ENCODE measurements at regions not wholly inside any gene's neighbourhood (a gene's known extent, or its start where the extent isn't known, plus 50 kb on each side); places are given as distances from the start of the nearest gene placed in this dataset.
"Not testable (repeated sequence)": the region's sequence is repeated elsewhere in the genome, so short reads cannot be mapped to it uniquely, and the experiment has no call there.

GRCh38 chr14:26282011-26282410 lies 315.8 kb downstream of the NOVA1 start:
- H2AFZ ChIP-seq (ENCODE audit: low read depth): 0 out of 2 replicates have a peak overlapping the region, but pooled peaks have one; percentile 36
- H3K9ac ChIP-seq; H3K27ac ChIP-seq (ENCODE audit: low read depth in 2 of 2, low read length in 1 of 2); H4K20me1 ChIP-seq (ENCODE audit: insufficient read depth); H3K4me1 ChIP-seq (ENCODE audit: control insufficient read depth in 1 of 2, insufficient read depth in 2 of 2, low read depth in 1 of 2, low read length in 1 of 2); H3K9me3 ChIP-seq; H3K4me3 ChIP-seq (ENCODE audit: low read depth in 2 of 2, low read length in 1 of 2); H3F3A ChIP-seq (replicated peaks; ENCODE audit: insufficient read depth); H3K4me2 ChIP-seq; DNase-seq; H3K79me2 ChIP-seq (ENCODE audit: insufficient read depth); CTCF ChIA-PET; H3K9me2 ChIP-seq; H3K27me3 ChIP-seq (ENCODE audit: insufficient read depth); H3K36me3 ChIP-seq (replicated peaks in 1 of 2; ENCODE audit: control insufficient read depth in 1 of 2, insufficient read depth in 2 of 2, low read length in 1 of 2); POLR2A ChIA-PET: not testable (repeated sequence)
- 26% methylated on average over 5 of the region's 5 CpGs for WGBS (ENCODE audit: low lambda C conversion rate)

GRCh38 chr14:26281280-26281998 lies 316.4 kb downstream of the NOVA1 start:
- H3K4me2 ChIP-seq: no peak overlapping the region
- H3K79me2 ChIP-seq (ENCODE audit: insufficient read depth): no peaks in the 10 kb centered on the region
- H3K36me3 ChIP-seq (replicated peaks in 1 of 2; ENCODE audit: control insufficient read depth in 1 of 2, insufficient read depth in 2 of 2, low read length in 1 of 2): no peaks in the 10 kb centered on the region
- 18% methylated on average over 5 of the region's 5 CpGs for WGBS (ENCODE audit: low lambda C conversion rate)
- H3K9me3 ChIP-seq: no peaks in the 10 kb centered on the region
- H3K27ac ChIP-seq (ENCODE audit: low read depth in 2 of 2, low read length in 1 of 2): no peak overlapping the region
- H3K4me1 ChIP-seq (ENCODE audit: control insufficient read depth in 1 of 2, insufficient read depth in 2 of 2, low read depth in 1 of 2, low read length in 1 of 2): peaks cover 0 to 6% of the 10 kb centered on the region in 2 experiments; a peak in 1 of 4 replicates
- 0 out of 2 replicates have a peak overlapping the region, but pooled peaks have one; percentile 36 for H2AFZ ChIP-seq (ENCODE audit: low read depth)
- no peaks in the 10 kb centered on the region for H3K27me3 ChIP-seq (ENCODE audit: insufficient read depth)
- H3K9me2 ChIP-seq: no peaks in the 10 kb centered on the region
- no peak for DNase-seq
- no peak for TF ChIP-seq IRF3 (IDR thresholded peaks at IDR 0.05; ENCODE audit: low read depth, low read length)
- no peak for TF ChIP-seq FOXJ3 (CRISPR knock-in tag; IDR thresholded peaks at IDR 0.05)
- no peak for TF ChIP-seq RXRA (IDR thresholded peaks at IDR 0.05; ENCODE audit: borderline replicate concordance, low read depth)
- no peak for TF ChIP-seq EP300 (IDR thresholded peaks at IDR 0.05; ENCODE audit: borderline replicate concordance in 1 of 2, low read depth in 1 of 2, low read length in 1 of 2)
- no peak for TF ChIP-seq FOXM1 (IDR thresholded peaks at IDR 0.05; ENCODE audit: low read depth)
- no peak for TF ChIP-seq RCOR1 (IDR thresholded peaks at IDR 0.05; ENCODE audit: low read length)
- H3K4me3 ChIP-seq (ENCODE audit: low read depth in 2 of 2, low read length in 1 of 2): no peak overlapping the region
- H3F3A ChIP-seq (replicated peaks; ENCODE audit: insufficient read depth): no peaks in the 10 kb centered on the region
- POLR2A ChIA-PET: no interaction called here
- CTCF ChIA-PET: no interaction called here
- no peaks in the 10 kb centered on the region for H4K20me1 ChIP-seq (ENCODE audit: insufficient read depth)
- no peak overlapping the region for H3K9ac ChIP-seq

- H3K4me2 ChIP-seq: no peak overlapping the region
- no peak overlapping the region for H3K9ac ChIP-seq
- peaks cover 0 to 4% of the 10 kb centered on the region in 2 experiments; a peak in 1 of 4 replicates for H3K4me1 ChIP-seq (ENCODE audit: control insufficient read depth in 1 of 2, insufficient read depth in 2 of 2, low read depth in 1 of 2, low read length in 1 of 2)
- no peaks in the 10 kb centered on the region for H3K9me2 ChIP-seq
- 13% methylated on average over 2 of the region's 2 CpGs for WGBS (ENCODE audit: low lambda C conversion rate)
- POLR2A ChIA-PET: no interaction called here
- H3F3A ChIP-seq (replicated peaks; ENCODE audit: insufficient read depth): no peaks in the 10 kb centered on the region
- no peaks in the 10 kb centered on the region for H3K9me3 ChIP-seq
- no peak overlapping the region for H3K27ac ChIP-seq (ENCODE audit: low read depth in 2 of 2, low read length in 1 of 2)
- H3K27me3 ChIP-seq (ENCODE audit: insufficient read depth): no peaks in the 10 kb centered on the region
- no peaks in the 10 kb centered on the region for H4K20me1 ChIP-seq (ENCODE audit: insufficient read depth)
- H3K36me3 ChIP-seq (replicated peaks in 1 of 2; ENCODE audit: control insufficient read depth in 1 of 2, insufficient read depth in 2 of 2, low read length in 1 of 2): no peaks in the 10 kb centered on the region
- no peak overlapping the region for H2AFZ ChIP-seq (ENCODE audit: low read depth)
- DNase-seq: no peak
- CTCF ChIA-PET: interaction anchor here (0.5 to 1.0 kb wide), 3 partner anchors 9 to 468 kb away, joined by 3 to 4 read pairs (median 3); no protein-coding TSS in a partner anchor
- no peak for TF ChIP-seq NFIC (IDR thresholded peaks at IDR 0.05; ENCODE audit: borderline replicate concordance)
- no peak for TF ChIP-seq FOSL2 (IDR thresholded peaks at IDR 0.05; ENCODE audit: borderline replicate concordance, low read depth)
- TF ChIP-seq CTCF (IDR thresholded peaks at IDR 0.05): peak; percentile 52
- TF ChIP-seq NRF1 (IDR thresholded peaks at IDR 0.05; ENCODE audit: low read depth, low read length): no peak
- TF ChIP-seq MXI1 (IDR thresholded peaks at IDR 0.05; ENCODE audit: low read depth, low read length): no peak
- no peak for TF ChIP-seq IRF3 (IDR thresholded peaks at IDR 0.05; ENCODE audit: low read depth, low read length)
- no peak for TF ChIP-seq GABPA (IDR thresholded peaks at IDR 0.05; ENCODE audit: low read depth)
- TF ChIP-seq MAX (IDR thresholded peaks at IDR 0.05; ENCODE audit: low read depth): no peak
- no peak for TF ChIP-seq EP300 (IDR thresholded peaks at IDR 0.05; ENCODE audit: borderline replicate concordance in 1 of 2, low read depth in 1 of 2, low read length in 1 of 2)
- peak; percentile 35 for TF ChIP-seq RAD21 (IDR thresholded peaks at IDR 0.05; ENCODE audit: low read length)
- no peak for TF ChIP-seq MEF2A (IDR thresholded peaks at IDR 0.05; ENCODE audit: borderline replicate concordance, low read depth)
- TF ChIP-seq CHD2 (IDR thresholded peaks at IDR 0.05; ENCODE audit: low read length, partially characterized antibody): no peak
- no peak for TF ChIP-seq SMC3 (IDR thresholded peaks at IDR 0.05; ENCODE audit: low read depth, low read length)
- no peak overlapping the region for H3K4me3 ChIP-seq (ENCODE audit: low read depth in 2 of 2, low read length in 1 of 2)
- H3K79me2 ChIP-seq (ENCODE audit: insufficient read depth): no peaks in the 10 kb centered on the region
Observed at GRCh38 chr14:26276757-26277156, 321.1 kb downstream of the NOVA1 start.

Data from SK-N-SH (cell line).